ENCODE measurements at regions not wholly inside any gene's neighbourhood (a gene's known extent, or its start where the extent isn't known, plus 50 kb on each side); places are given as distances from the start of the nearest gene placed in this dataset.

DNA sequence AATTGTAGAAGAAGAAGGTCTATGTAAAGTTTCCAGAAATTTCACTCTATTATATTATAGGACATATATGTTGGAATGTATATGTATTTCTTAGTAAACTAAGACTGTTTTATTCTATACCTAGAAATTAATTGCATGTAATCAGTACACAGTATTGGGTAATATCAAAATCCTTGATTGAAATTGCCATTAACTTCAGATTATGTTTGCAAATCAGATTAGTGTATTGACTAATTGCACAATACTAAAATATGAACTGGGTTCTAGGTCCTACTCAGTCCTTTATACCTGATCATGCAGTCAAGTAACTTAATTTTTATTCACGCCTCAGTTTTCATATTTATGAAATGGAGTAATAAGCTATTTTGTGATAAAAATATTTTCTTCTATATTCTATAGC lies 950.3 kb upstream of the ADGRL3 start:
- TF ChIP-seq POLR2AphosphoS5 (IDR thresholded peaks at IDR 0.05; ENCODE audit: low read depth, low read length) (no peak), SIN3A (IDR thresholded peaks at IDR 0.05; ENCODE audit: borderline replicate concordance, insufficient read depth, low read length) (no peak)
- TF ChIP-seq, protein P1, sequence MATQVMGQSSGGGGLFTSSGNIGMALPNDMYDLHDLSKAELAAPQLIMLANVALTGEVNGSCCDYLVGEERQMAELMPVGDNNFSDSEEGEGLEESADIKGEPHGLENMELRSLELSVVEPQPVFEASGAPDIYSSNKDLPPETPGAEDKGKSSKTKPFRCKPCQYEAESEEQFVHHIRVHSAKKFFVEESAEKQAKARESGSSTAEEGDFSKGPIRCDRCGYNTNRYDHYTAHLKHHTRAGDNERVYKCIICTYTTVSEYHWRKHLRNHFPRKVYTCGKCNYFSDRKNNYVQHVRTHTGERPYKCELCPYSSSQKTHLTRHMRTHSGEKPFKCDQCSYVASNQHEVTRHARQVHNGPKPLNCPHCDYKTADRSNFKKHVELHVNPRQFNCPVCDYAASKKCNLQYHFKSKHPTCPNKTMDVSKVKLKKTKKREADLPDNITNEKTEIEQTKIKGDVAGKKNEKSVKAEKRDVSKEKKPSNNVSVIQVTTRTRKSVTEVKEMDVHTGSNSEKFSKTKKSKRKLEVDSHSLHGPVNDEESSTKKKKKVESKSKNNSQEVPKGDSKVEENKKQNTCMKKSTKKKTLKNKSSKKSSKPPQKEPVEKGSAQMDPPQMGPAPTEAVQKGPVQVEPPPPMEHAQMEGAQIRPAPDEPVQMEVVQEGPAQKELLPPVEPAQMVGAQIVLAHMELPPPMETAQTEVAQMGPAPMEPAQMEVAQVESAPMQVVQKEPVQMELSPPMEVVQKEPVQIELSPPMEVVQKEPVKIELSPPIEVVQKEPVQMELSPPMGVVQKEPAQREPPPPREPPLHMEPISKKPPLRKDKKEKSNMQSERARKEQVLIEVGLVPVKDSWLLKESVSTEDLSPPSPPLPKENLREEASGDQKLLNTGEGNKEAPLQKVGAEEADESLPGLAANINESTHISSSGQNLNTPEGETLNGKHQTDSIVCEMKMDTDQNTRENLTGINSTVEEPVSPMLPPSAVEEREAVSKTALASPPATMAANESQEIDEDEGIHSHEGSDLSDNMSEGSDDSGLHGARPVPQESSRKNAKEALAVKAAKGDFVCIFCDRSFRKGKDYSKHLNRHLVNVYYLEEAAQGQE (IDR thresholded peaks at IDR 0.05; ENCODE audit: insufficient read depth in 1 of 2, low read depth in 2 of 2, low read length in 2 of 2), result no peak

Measured in PFSK-1 (cell line).